HEK293 (cell line): ENCODE measurements at regions not wholly inside any gene's neighbourhood (a gene's known extent, or its start where the extent isn't known, plus 50 kb on each side); places are given as distances from the start of the nearest gene placed in this dataset.

Source experiments
- CTCF ChIA-PET: fragments of 350-600 bp; formaldehyde crosslinking; extraction: SDS; loops from one replicate; lab custom pipeline; 2021; ENCODE audit warnings: antibody characterized with exemption; lab: Yijun Ruan, JAX
- POLR2A ChIA-PET: fragments of 300-600 bp; formaldehyde crosslinking; extraction: SDS; loops from one replicate; lab custom pipeline; 2020; ENCODE audit warnings: antibody characterized with exemption, inconsistent platforms; lab: Yijun Ruan, JAX
- H3K27ac ChIP-seq: fragments of 200-500 bp; sonication (Bioruptor generic); 2 replicates; pipeline ENCODE4 v1.5.1; 2014; ENCODE audit warnings: low read depth, low read length, control low read depth, inconsistent platforms; ENCODE audit errors: extremely low read depth
- H3K36me3 ChIP-seq, 2 experiments: fragments of 200-500 bp in 1 of 2; sonication (Bioruptor generic) in 1 of 2; 1 replicate in 1 of 2; 2 replicates in 1 of 2; pipeline ENCODE4 v1.5.1; 2014 to 2017; ENCODE audit warnings: inconsistent platforms in 2 of 2, low read length in 2 of 2; ENCODE audit not compliant: control insufficient read depth in 2 of 2, insufficient read depth in 1 of 2
- H3K4me1 ChIP-seq: fragments of 200-500 bp; sonication (Bioruptor generic); 2 replicates; pipeline ENCODE4 v1.5.1; 2014; ENCODE audit warnings: mild to moderate bottlenecking, low read length, inconsistent platforms; ENCODE audit not compliant: control insufficient read depth, insufficient read depth
- H3K4me3 ChIP-seq: 2 replicates; pipeline ENCODE4 v1.5.1; 2011; ENCODE audit warnings: low read depth, mild to moderate bottlenecking, control low read depth, low read length, moderate library complexity
- H3K9me3 ChIP-seq: fragments of 200-500 bp; sonication (Bioruptor generic); 2 replicates; pipeline ENCODE4 v1.5.1; 2014; ENCODE audit warnings: low read depth, low read length, inconsistent platforms; ENCODE audit not compliant: control insufficient read depth, insufficient read depth
- BCL11B ChIP-seq: fragments of 450-650 bp; formaldehyde crosslinking; IDR thresholded peaks from 2 replicates; pipeline ENCODE4 v1.5.1; 2016; ENCODE audit warnings: low read depth, missing biosample characterization, missing genetic modification characterization
- BCL6B ChIP-seq: fragments of 450-650 bp; formaldehyde crosslinking; IDR thresholded peaks from 2 replicates; pipeline ENCODE4 v1.5.1; 2017; ENCODE audit warnings: missing biosample characterization, missing genetic modification characterization
- SCRT1 ChIP-seq: fragments of 450-650 bp; formaldehyde crosslinking; IDR thresholded peaks from 2 replicates; pipeline ENCODE4 v1.5.1; 2016; ENCODE audit warnings: missing biosample characterization, missing genetic modification characterization, borderline replicate concordance
- TSHZ1 ChIP-seq: fragments of 450-650 bp; formaldehyde crosslinking; IDR thresholded peaks from 2 replicates; pipeline ENCODE4 v1.5.1; 2016; ENCODE audit warnings: missing biosample characterization, missing genetic modification characterization, borderline replicate concordance
- ZBTB17 ChIP-seq: fragments of 450-650 bp; formaldehyde crosslinking; IDR thresholded peaks from 2 replicates; pipeline ENCODE4 v1.5.1; 2016; ENCODE audit warnings: missing biosample characterization, missing genetic modification characterization
- ZNF10 ChIP-seq: fragments of 450-650 bp; formaldehyde crosslinking; IDR thresholded peaks from 2 replicates; pipeline ENCODE4 v1.5.1; 2017; ENCODE audit warnings: missing biosample characterization, missing genetic modification characterization
- ZNF114 ChIP-seq: fragments of 450-650 bp; formaldehyde crosslinking; IDR thresholded peaks from 2 replicates; pipeline ENCODE4 v1.5.0; 2017; ENCODE audit warnings: missing biosample characterization, missing genetic modification characterization
- ZNF174 ChIP-seq: fragments of 450-650 bp; formaldehyde crosslinking; IDR thresholded peaks from 2 replicates; pipeline ENCODE4 v1.5.0; 2017; ENCODE audit warnings: missing biosample characterization, mild to moderate bottlenecking, missing genetic modification characterization
- ZNF23 ChIP-seq: fragments of 450-650 bp; formaldehyde crosslinking; IDR thresholded peaks from 2 replicates; pipeline ENCODE4 v1.5.1; 2016; ENCODE audit warnings: missing biosample characterization, missing genetic modification characterization, borderline replicate concordance
- ZNF274 ChIP-seq, 2 experiments: fragments of 200-500 bp in 1 of 2; fragments of 450-650 bp in 1 of 2; sonication (Bioruptor generic) in 1 of 2; formaldehyde crosslinking in 1 of 2; IDR thresholded peaks; 2 replicates each; pipeline versions ENCODE4 v1.5.1 to v1.6.1; 2014 to 2016; ENCODE audit warnings: borderline replicate concordance in 1 of 2, inconsistent platforms in 1 of 2, low read length in 1 of 2, missing biosample characterization in 1 of 2, missing genetic modification characterization in 1 of 2
- ZNF302 ChIP-seq: fragments of 450-650 bp; formaldehyde crosslinking; IDR thresholded peaks from 2 replicates; pipeline ENCODE4 v1.5.1; 2016; ENCODE audit warnings: missing biosample characterization, missing genetic modification characterization, low read depth
- ZNF510 ChIP-seq: fragments of 450-650 bp; formaldehyde crosslinking; IDR thresholded peaks from 2 replicates; pipeline ENCODE4 v1.5.1; 2018; ENCODE audit warnings: mild to moderate bottlenecking, missing genetic modification characterization, missing biosample characterization; ENCODE audit not compliant: insufficient replicate concordance
- ZNF518A ChIP-seq: fragments of 450-650 bp; formaldehyde crosslinking; conservative IDR thresholded peaks from 2 replicates; pipeline ENCODE4 v1.5.1; 2016; ENCODE audit warnings: low read depth, missing biosample characterization, missing genetic modification characterization
- ZNF558 ChIP-seq: fragments of 450-650 bp; formaldehyde crosslinking; IDR thresholded peaks from 2 replicates; pipeline ENCODE4 v1.5.1; 2016; ENCODE audit warnings: missing biosample characterization, missing genetic modification characterization
- ZNF561 ChIP-seq: fragments of 450-650 bp; IDR thresholded peaks from 2 replicates; pipeline ENCODE4 v1.5.1; 2018; ENCODE audit warnings: missing biosample characterization, missing genetic modification characterization, borderline replicate concordance
- ZNF626 ChIP-seq: fragments of 450-650 bp; sonication (Bioruptor Pico); formaldehyde crosslinking; IDR thresholded peaks from 2 replicates; pipeline ENCODE4 v1.5.1; 2018; ENCODE audit warnings: missing biosample characterization, missing genetic modification characterization, inconsistent platforms
- ZNF768 ChIP-seq: fragments of 450-650 bp; formaldehyde crosslinking; IDR thresholded peaks from 2 replicates; pipeline ENCODE4 v1.5.1; 2018; ENCODE audit warnings: missing biosample characterization, mild to moderate bottlenecking, missing genetic modification characterization

- POLR2A ChIA-PET: no interaction called here
- no peak overlapping the region for H3K4me3 ChIP-seq
- H3K36me3 ChIP-seq: no peaks in the 10 kb centered on the region
- CTCF ChIA-PET: no interaction called here
- H3K27ac ChIP-seq: no peak overlapping the region
- H3K9me3 ChIP-seq: no peaks in the 10 kb centered on the region
- H3K4me1 ChIP-seq: no peaks in the 10 kb centered on the region
- TF ChIP-seq TSHZ1 (tag by site-specific recombination) (no peak), ZBTB17 (tag by site-specific recombination) (no peak), ZNF302 (no peak), ZNF23 (no peak), BCL6B (tag by site-specific recombination) (no peak), ZNF274 (IDR thresholded peaks at IDR 0.05; ENCODE audit: low read length) (no peak), ZNF274 (tag by site-specific recombination; IDR thresholded peaks at IDR 0.05; ENCODE audit: borderline replicate concordance) (no peak), ZNF626 (tag by site-specific recombination) (no peak), ZNF558 (no peak), ZNF561 (tag by site-specific recombination) (no peak), BCL11B (no peak)
Observed at GRCh38 chr5:167773668-167774301, 517.7 kb upstream of the WWC1 start.

- CTCF ChIA-PET: interaction anchor here (0.6 kb wide), 1 partner anchor 209 kb away, joined by 5 read pairs; no protein-coding TSS in a partner anchor
- POLR2A ChIA-PET: no interaction called here
- H3K4me1 ChIP-seq: no peaks in the 10 kb centered on the region
- H3K36me3 ChIP-seq: no peaks in the 10 kb centered on the region
- no peak overlapping the region for H3K27ac ChIP-seq
- H3K4me3 ChIP-seq: no peak overlapping the region
- TF ChIP-seq ZNF518A (tag by site-specific recombination) (no peak), ZNF768 (tag by site-specific recombination) (no peak), ZNF174 (tag by site-specific recombination) (no peak), SCRT1 (tag by site-specific recombination) (no peak), ZNF10 (no peak), ZNF510 (tag by site-specific recombination) (no peak), ZNF114 (tag by site-specific recombination) (no peak)
- TF ChIP-seq, all 188 proteins: peak for 0
- no peaks in the 10 kb centered on the region for H3K9me3 ChIP-seq
Observed at GRCh38 chr5:167777746-167778145, 513.7 kb upstream of the WWC1 start.
